ENCODE measurements at regions not wholly inside any gene's neighbourhood (a gene's known extent, or its start where the extent isn't known, plus 50 kb on each side); places are given as distances from the start of the nearest gene placed in this dataset.

DNA sequence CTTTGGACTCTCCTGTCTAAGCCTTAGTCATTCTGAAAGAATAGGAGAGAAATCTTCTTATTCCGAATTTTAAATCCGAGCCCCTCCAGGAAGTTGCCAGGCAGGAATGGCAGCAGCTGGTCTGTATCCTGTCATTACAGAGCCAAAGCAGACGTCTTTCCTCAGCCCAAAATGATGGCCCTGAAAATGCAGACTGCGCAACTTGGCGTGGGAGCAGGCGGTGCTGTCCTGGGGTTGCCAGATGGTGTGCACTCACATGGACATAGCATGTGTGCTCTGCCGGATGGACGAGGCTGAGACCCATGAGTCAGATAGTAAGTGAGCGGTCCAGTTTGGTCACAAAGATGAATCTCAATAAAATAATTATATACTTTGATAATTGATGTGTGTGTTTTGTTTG, 410.4 kb downstream of the KCTD16 start:
- DNase-seq: no peak

GRCh38 chr5:144577676-144578075, 407.0 kb downstream of the KCTD16 start:
- DNase-seq: no peak

DNA sequence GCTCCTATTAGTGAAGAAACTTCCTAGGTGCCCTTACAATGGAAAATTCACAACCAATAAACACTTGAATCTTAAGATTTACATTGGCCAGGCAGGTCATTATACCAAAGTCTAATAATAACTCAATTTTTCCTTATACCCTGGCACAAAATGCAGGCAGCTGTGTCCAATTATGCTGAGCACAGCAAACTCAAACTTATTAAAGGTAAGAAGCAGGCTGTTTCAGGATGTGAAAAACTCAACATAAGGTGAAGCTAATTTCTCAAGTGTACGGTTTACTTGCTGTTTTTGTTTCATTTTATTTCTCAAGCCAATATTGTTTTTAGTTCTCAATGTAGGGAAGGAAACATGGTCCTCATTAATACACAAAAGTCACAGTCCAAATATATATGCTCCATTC, 405.1 kb downstream of the KCTD16 start:
- no peak for DNase-seq

DNA sequence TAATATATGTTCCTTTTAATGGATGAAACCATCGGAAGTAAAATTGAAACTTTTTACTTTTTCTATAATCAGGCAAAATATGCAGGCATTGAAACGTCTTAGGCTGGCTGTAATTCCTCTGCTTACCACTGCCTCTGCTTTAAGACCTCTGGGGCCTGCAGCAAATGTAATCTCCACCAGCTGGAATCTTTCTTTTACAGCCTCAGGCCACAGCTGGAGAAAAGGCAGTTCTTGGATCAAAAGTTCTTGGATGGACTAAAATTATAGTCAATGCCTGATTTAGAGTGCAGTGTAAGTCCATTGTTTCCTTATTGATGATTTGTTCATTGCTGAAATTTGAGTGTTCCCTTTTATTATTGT, 396.7 kb downstream of the KCTD16 start:
- no peak for DNase-seq

- no peak for DNase-seq
Measured at GRCh38 chr5:144566747-144567420, 396.2 kb downstream of the KCTD16 start.

GRCh38 chr5:144549580-144549979, 378.9 kb downstream of the KCTD16 start:
- no peak for DNase-seq

GRCh38 chr5:144548936-144549335, 378.3 kb downstream of the KCTD16 start:
- no peak for DNase-seq

- DNase-seq: no peak
Measured at GRCh38 chr5:144547098-144547499, 376.4 kb downstream of the KCTD16 start.

- no peak for DNase-seq
Measured at GRCh38 chr5:144538845-144539244, 368.2 kb downstream of the KCTD16 start.

Data from NCI-H187 treated with DMSO at 0.1 percent for 48 hours (cell line).